Common myeloid progenitor, CD34-positive (primary cell): ENCODE measurements at regions not wholly inside any gene's neighbourhood (a gene's known extent, or its start where the extent isn't known, plus 50 kb on each side); places are given as distances from the start of the nearest gene placed in this dataset.

Experiments used
- CTCF ChIA-PET: fragments of 350-600 bp; sonication (Branson Sonifier 250); formaldehyde crosslinking; loops from one replicate; lab custom pipeline; 2021; ENCODE audit warnings: antibody characterized with exemption; lab: Charles Lee
- POLR2A ChIA-PET: fragments of 350-600 bp; sonication (Branson Sonifier 250); formaldehyde crosslinking; loops from one replicate; lab custom pipeline; 2021; ENCODE audit warnings: antibody characterized with exemption; lab: Charles Lee
- DNase-seq, 3 donors: peaks; one replicate each; pipeline versions ENCODE4 v3.0.0 to v3.0.0-alpha.2; 2013
- H3K27ac ChIP-seq, 2 experiments: 1 replicate in 1 of 2; 2 replicates in 1 of 2; pipeline ENCODE4 v1.7.0; 2013; ENCODE audit warnings: inconsistent platforms in 2 of 2, low read length in 2 of 2, mild to moderate bottlenecking in 2 of 2, low read depth in 1 of 2, moderate library complexity in 1 of 2; ENCODE audit not compliant: severe bottlenecking in 2 of 2, insufficient read depth in 1 of 2, poor library complexity in 1 of 2
- H3K27me3 ChIP-seq, 5 experiments: replicated peaks in 2 of 5; 1 replicate in 3 of 5; 2 replicates in 2 of 5; pipeline versions ENCODE4 v1.6.1 to v1.7.0; 2013; ENCODE audit warnings: low read length in 4 of 5, mild to moderate bottlenecking in 2 of 5, moderate library complexity in 2 of 5, inconsistent platforms in 1 of 5; ENCODE audit not compliant: insufficient read depth in 5 of 5, control insufficient read depth in 4 of 5
- H3K36me3 ChIP-seq, 4 experiments: 1 replicate in 2 of 4; 2 replicates in 2 of 4; pipeline versions ENCODE4 v1.6.1 to v1.7.0; 2013; ENCODE audit warnings: low read length in 3 of 4, control low read depth in 1 of 4, mild to moderate bottlenecking in 1 of 4; ENCODE audit not compliant: control insufficient read depth in 4 of 4, insufficient read depth in 4 of 4
- H3K4me1 ChIP-seq, 4 experiments: 1 replicate in 3 of 4; 2 replicates in 1 of 4; pipeline versions ENCODE4 v1.6.1 to v1.7.1; 2013; ENCODE audit warnings: low read length in 3 of 4, mild to moderate bottlenecking in 3 of 4, control low read depth in 1 of 4, inconsistent platforms in 1 of 4, moderate library complexity in 1 of 4; ENCODE audit not compliant: control insufficient read depth in 4 of 4, insufficient read depth in 4 of 4; ENCODE audit errors: control extremely low read depth in 1 of 4
- H3K4me3 ChIP-seq, 7 experiments: 1 replicate in 4 of 7; 2 replicates in 3 of 7; pipeline versions ENCODE4 v1.5.1 to v1.7.0; 2013; ENCODE audit warnings: mild to moderate bottlenecking in 7 of 7, low read length in 6 of 7, moderate library complexity in 6 of 7, inconsistent platforms in 2 of 7, low read depth in 2 of 7, control low read depth in 1 of 7; ENCODE audit not compliant: insufficient read depth in 4 of 7, control insufficient read depth in 1 of 7; ENCODE audit errors: extremely low read depth in 1 of 7
- H3K9me3 ChIP-seq, 5 experiments: 1 replicate in 4 of 5; 2 replicates in 1 of 5; pipeline versions ENCODE4 v1.6.1 to v1.7.1; 2013; ENCODE audit warnings: low read length in 4 of 5, mild to moderate bottlenecking in 2 of 5, inconsistent platforms in 1 of 5, low read depth in 1 of 5, moderate library complexity in 1 of 5; ENCODE audit not compliant: control insufficient read depth in 4 of 5, insufficient read depth in 2 of 5; ENCODE audit errors: control extremely low read depth in 1 of 5
- WGBS: methylation state at CpG from one replicate; pipeline ENCODE4 v1.1.5; 2013; ENCODE audit not compliant: insufficient coverage; 5-methylcytosine and 5-hydroxymethylcytosine counted together

GRCh38 chr2:20526708-20527107, 79.8 kb downstream of the RHOB start:
- WGBS, result 64% methylated on average over 4 of the region's 5 CpGs
- peaks cover 0 to 9% (median 3%) of the 10 kb centered on the region in 4 experiments for H3K4me1 ChIP-seq
- H3K4me3 ChIP-seq, result no peak overlapping the region
- no peak overlapping the region for H3K27ac ChIP-seq
- DNase-seq, result peak in 2 of 3 donors; percentile 4 to 7
- CTCF ChIA-PET, result no interaction called here
- H3K9me3 ChIP-seq, result no peaks in the 10 kb centered on the region
- H3K27me3 ChIP-seq, result peaks cover 0 to 4% (median 0%) of the 10 kb centered on the region in 5 experiments
- POLR2A ChIA-PET, result no interaction called here
- no peaks in the 10 kb centered on the region for H3K36me3 ChIP-seq

DNA sequence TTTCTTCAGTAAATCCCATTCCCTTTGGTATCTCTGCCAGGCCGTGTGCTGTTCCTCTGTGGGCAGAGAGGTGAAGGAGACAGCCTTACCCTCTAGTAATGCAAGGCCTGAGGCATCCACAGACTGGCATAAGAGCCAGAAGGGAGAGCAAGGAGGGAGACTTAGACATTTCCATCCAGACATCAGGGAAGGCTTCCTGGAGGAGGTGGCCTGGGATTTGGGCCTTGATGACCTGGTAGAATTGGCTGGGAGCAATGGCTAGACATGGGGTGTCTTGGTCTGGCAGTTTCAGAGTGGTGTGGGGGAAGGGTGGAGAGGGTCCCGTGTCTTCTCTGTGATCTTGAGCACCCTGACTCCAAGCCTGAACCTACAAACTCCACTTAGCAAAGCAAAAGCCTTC, 81.8 kb downstream of the RHOB start:
- Histone ChIP-seq H3K27ac (no peak overlapping the region), H3K9me3 (no peaks in the 10 kb centered on the region), H3K36me3 (no peaks in the 10 kb centered on the region), H3K4me3 (no peak overlapping the region), H3K27me3 (peaks cover 0 to 1% (median 0%) of the 10 kb centered on the region in 5 experiments), H3K4me1 (peaks cover 0 to 9% (median 3%) of the 10 kb centered on the region in 4 experiments)
- CTCF ChIA-PET, result no interaction called here
- 100% methylated on average over 1 of the region's 2 CpGs for WGBS
- POLR2A ChIA-PET, result no interaction called here
- no peak for DNase-seq

- Histone ChIP-seq H3K4me1 (no peaks in the 10 kb centered on the region), H3K27ac (no peak overlapping the region), H3K4me3 (no peak overlapping the region), H3K9me3 (no peaks in the 10 kb centered on the region), H3K27me3 (no peaks in the 10 kb centered on the region), H3K36me3 (no peaks in the 10 kb centered on the region)
- DNase-seq, result no peak
- ChIA-PET CTCF (no interaction called here), POLR2A (interaction anchor here (0.6 kb wide), 1 partner anchor 224 kb away, joined by 3 read pairs; no protein-coding TSS in a partner anchor)
- 96% methylated on average over 6 of the region's 6 CpGs for WGBS
These were observed 83.6 kb downstream of the RHOB start for GRCh38 chr2:20530520-20530919.

GRCh38 chr2:20531633-20532262, 84.9 kb downstream of the RHOB start:
- Histone ChIP-seq H3K4me1 (no peaks in the 10 kb centered on the region), H3K27ac (no peak overlapping the region), H3K4me3 (no peak overlapping the region), H3K36me3 (no peaks in the 10 kb centered on the region), H3K9me3 (no peaks in the 10 kb centered on the region), H3K27me3 (no peaks in the 10 kb centered on the region)
- ChIA-PET CTCF (no interaction called here), POLR2A (no interaction called here)
- no peak for DNase-seq
- 92% methylated on average over 8 of the region's 8 CpGs for WGBS

GRCh38 chr2:20532634-20533437, 86.0 kb downstream of the RHOB start:
- no peaks in the 10 kb centered on the region for H3K27me3 ChIP-seq
- 86% methylated on average over 12 of the region's 17 CpGs for WGBS
- no peak for DNase-seq
- no peak overlapping the region for H3K4me3 ChIP-seq
- POLR2A ChIA-PET, result no interaction called here
- H3K36me3 ChIP-seq, result no peaks in the 10 kb centered on the region
- no peaks in the 10 kb centered on the region for H3K4me1 ChIP-seq
- H3K27ac ChIP-seq, result no peak overlapping the region
- H3K9me3 ChIP-seq, result no peaks in the 10 kb centered on the region
- CTCF ChIA-PET, result no interaction called here

DNA sequence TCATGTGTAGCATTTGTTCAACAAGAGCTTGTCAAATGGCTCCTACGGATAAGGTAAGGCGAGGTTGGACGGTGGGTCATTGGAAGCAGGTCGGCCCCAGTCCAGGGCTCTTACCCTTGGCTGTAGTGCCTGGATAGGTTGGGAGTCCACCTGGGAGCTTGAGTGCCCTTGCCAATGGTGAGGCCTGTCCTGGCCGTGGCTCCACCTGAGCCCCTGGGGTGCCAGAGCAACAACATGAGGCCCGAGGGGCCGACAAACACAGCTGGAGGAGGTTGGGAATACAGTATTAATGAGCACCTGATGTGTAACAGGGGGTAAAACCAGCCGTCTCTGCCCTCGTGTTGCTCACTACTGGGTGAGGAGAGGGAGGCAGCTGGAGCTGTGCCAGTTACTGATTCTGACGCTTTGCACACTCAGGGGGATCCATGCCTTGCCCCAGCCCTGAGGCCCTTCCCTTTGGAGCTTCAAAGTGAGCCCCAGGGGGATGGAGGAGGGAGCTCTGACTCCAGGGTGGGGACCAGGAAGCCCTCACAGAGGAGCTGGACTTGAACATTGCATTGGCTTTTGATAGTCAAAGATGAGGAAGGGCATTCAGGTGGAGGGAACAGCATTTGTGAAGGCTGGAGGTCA, 87.2 kb downstream of the RHOB start:
- no peaks in the 10 kb centered on the region for H3K36me3 ChIP-seq
- no peak for DNase-seq
- H3K9me3 ChIP-seq, result no peaks in the 10 kb centered on the region
- H3K4me1 ChIP-seq, result no peaks in the 10 kb centered on the region
- H3K27me3 ChIP-seq, result peaks cover 0 to 2% (median 0%) of the 10 kb centered on the region in 5 experiments
- POLR2A ChIA-PET, result no interaction called here
- CTCF ChIA-PET, result no interaction called here
- no peak overlapping the region for H3K27ac ChIP-seq
- WGBS, result 97% methylated on average over 10 of the region's 10 CpGs
- H3K4me3 ChIP-seq, result no peak overlapping the region
